A673 (cell line): ENCODE measurements at regions not wholly inside any gene's neighbourhood (a gene's known extent, or its start where the extent isn't known, plus 50 kb on each side); places are given as distances from the start of the nearest gene placed in this dataset.
"Not testable (repeated sequence)": the region's sequence is repeated elsewhere in the genome, so short reads cannot be mapped to it uniquely, and the experiment has no call there.

Experiments used
- EZH2 ChIP-seq: fragments of 200-600 bp; sonication (generic); IDR thresholded peaks from 2 replicates; pipeline ENCODE4 v1.6.1; 2017; ENCODE audit warnings: borderline replicate concordance, low read depth, mild to moderate bottlenecking, mixed read lengths, antibody characterized with exemption, low read length; ENCODE audit not compliant: poor library complexity, severe bottlenecking
- TF ChIP-seq, protein P1 (sequence below): fragments of 300-800, 200-600 bp; sonication (generic); conservative IDR thresholded peaks from 2 replicates; pipeline ENCODE4 v1.5.1; 2017; ENCODE audit warnings: low read depth, mild to moderate bottlenecking, antibody characterized with exemption, low read length, moderate library complexity, mixed read lengths

- TF ChIP-seq, protein P1, sequence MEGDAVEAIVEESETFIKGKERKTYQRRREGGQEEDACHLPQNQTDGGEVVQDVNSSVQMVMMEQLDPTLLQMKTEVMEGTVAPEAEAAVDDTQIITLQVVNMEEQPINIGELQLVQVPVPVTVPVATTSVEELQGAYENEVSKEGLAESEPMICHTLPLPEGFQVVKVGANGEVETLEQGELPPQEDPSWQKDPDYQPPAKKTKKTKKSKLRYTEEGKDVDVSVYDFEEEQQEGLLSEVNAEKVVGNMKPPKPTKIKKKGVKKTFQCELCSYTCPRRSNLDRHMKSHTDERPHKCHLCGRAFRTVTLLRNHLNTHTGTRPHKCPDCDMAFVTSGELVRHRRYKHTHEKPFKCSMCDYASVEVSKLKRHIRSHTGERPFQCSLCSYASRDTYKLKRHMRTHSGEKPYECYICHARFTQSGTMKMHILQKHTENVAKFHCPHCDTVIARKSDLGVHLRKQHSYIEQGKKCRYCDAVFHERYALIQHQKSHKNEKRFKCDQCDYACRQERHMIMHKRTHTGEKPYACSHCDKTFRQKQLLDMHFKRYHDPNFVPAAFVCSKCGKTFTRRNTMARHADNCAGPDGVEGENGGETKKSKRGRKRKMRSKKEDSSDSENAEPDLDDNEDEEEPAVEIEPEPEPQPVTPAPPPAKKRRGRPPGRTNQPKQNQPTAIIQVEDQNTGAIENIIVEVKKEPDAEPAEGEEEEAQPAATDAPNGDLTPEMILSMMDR: not testable (repeated sequence)
- not testable (repeated sequence) for TF ChIP-seq EZH2
Observed at GRCh38 chr2:111427346-111427745, 306.6 kb downstream of the BCL2L11 start.
